Stimulated activated CD4-positive, alpha-beta T cell treated with anti-CD3 and anti-CD28 coated beads, Interleukin-2, amount 100 ng/mL, for 4 hours (primary cell): ENCODE measurements at regions not wholly inside any gene's neighbourhood (a gene's known extent, or its start where the extent isn't known, plus 50 kb on each side); places are given as distances from the start of the nearest gene placed in this dataset.
"Not testable (repeated sequence)": the region's sequence is repeated elsewhere in the genome, so short reads cannot be mapped to it uniquely, and the experiment has no call there.

Source experiments
- DNase-seq: peaks from one replicate; pipeline ENCODE4 v3.0.0-alpha.2; 2020; ENCODE audit warnings: low read depth

DNA sequence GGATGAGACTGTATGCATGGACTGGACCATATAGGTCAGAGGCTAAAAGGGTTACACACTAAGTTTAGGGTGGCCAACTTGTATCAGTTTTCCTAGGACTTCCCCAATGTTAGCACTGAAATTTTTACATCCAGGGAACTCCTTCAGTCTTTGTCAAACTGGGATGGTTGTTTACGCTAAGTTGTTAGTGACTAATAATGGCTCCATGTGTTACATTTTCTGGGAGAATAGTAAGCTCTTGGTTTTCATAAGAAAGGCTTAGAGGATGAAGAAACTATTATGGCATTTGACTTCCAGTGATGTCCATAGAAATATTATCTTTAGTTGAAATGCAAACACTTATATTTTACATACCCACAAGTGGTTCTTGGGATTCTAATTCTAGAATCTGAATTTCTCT lies 57.9 kb upstream of the ST3GAL6 start:
- no peak for DNase-seq

DNA sequence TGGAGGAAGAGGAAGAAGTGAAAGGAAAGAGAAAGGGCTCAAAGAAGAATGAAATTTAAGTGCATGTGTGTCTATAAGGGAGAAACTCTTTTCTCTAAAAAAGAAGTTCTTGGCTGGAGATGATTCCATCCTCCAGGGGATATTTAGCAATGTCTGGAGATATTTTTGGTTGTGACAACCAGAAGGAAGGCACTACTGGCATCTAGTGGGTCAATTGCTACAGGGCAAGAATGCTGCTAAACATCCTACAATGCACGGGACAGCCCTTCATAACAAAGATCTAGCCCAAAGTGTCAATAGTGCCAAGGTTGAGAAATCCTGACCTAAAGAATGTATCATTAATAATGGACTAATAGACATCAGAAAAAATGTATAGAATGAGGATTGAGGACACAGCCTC lies 57.4 kb upstream of the ST3GAL6 start:
- no peak for DNase-seq

DNA sequence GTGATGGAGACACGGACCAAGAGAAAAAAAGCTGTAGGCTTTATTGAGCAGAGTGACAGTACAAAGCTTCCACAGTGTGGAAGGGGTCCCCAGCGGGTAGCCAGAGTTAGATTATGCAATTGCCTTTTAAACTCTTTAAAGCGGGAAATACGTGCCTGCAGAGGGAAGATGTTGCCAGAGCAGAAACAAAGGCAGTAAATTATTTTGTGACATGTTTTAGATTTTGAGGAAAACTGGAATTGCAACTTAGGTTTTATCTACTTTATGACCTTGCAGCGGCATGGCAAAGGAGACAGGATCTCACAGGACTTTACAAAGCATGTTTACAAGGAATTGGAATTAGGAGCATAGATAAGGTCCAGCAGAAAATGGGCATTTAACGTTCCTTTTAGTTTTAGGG lies 54.5 kb upstream of the ST3GAL6 start:
- not testable (repeated sequence) for DNase-seq

DNA sequence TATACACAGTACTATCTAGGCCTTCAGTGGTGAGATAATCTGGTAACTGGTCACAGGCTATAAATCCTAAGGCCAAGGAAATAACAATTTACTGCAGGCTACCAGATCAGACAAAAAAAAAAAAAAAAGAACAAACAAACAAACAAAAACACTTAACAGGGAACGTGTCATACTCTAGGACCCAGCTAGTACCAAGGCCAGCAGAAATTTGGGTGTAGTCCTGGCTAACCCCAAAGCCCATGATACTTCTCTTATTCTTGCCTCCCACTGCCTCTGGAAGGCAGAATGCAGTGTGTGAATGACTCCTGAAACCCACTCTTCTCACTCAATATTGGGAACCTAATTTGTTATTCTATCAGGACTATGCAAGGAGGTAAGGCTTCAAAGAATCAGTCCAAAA lies 53.7 kb upstream of the ST3GAL6 start:
- no peak for DNase-seq

DNA sequence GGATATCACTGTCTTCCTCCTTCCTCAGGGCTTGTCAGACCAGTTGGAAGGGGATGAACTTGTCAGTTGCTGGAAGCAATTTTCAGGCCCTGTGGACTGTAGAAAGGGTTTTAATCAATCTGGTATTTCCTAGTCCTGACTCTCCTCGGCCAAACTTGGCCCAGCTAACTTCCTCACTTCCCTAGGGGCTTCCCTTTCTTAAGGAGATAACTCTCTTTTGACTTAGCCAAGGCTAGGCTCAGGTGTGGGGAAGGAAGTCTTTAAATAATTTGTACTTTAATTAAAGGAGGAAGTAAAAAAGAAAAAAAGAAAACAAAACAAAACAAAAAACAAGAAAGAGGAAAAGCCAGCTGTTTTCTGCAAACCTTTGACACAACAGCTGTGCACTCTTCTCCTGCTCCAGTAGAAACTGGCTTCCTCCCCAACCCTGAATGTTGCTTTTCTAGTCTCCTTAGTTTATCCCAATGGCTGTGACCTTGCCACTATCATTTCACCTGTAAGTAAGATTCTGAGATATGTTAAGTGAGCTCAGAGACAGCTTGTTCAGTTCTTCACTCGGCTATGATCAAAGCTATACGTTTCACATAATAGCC lies 53.0 kb upstream of the ST3GAL6 start:
- DNase-seq, result no peak

DNA sequence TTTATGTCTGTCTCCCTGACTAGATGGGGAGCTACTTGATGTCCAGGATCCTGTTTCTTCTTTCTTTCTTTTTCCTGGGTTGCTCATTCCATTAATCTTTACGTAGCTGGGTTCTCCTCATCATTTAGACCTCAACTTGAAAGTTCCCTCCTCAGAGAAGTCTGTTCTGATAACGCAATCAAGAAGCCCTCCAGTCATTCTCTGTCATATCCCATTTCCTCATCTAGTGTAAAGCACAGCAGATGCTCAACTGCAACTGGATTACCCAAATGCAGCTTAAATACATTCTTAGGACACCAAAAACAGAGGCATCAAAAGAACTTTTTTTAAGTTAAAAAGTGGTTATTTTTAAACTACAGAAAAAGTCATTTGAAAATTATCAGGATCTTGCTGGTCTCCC lies 51.7 kb upstream of the ST3GAL6 start:
- DNase-seq, result no peak

DNA sequence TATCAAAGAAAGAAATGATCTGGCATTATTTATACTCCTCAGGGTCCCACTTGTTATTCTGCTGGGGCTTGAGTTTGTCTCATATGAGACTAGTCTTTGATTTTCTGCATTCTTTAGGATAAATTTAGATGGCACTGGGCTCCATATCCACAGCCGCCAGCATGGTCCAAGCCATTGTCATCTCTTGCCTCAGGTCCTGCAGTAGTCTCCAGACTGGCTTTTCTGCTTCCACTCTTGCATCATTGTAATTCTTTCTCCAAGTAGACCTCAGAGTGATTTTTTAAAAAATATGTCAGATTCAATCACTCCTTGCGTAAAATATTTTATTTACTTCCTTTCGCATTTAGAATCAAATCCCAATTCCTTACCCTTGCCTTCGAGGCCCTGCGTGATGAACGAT lies 50.4 kb upstream of the ST3GAL6 start:
- no peak for DNase-seq

DNA sequence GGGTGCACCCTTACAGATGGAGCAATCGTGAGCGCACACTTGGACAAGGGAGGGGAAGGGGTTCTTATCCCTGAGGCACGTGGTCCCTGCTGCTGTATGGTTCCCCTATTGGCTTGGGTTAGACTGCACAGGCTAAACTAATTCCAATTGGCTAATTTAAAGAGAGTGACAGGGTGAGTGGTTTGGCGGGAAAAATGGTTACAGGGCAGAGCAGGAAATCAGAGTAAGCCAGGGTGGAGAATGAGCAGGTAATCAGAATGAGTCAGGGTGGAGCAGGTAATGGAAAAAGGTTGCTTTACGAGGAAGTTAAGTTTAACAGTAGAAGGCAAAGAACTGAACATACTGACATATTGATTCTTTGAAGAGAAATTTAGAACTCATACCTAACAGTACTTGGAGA lies 49.8 kb upstream of the ST3GAL6 start:
- not testable (repeated sequence) for DNase-seq
